PC-3 (cell line): ENCODE measurements at regions not wholly inside any gene's neighbourhood (a gene's known extent, or its start where the extent isn't known, plus 50 kb on each side); places are given as distances from the start of the nearest gene placed in this dataset.
A peak's percentile ranks its signal among the peaks of the same experiment; 100 is the strongest.

Experiments used
- ATAC-seq: fragments of 200-7000 bp; cut with Tn5 transposase; 2 replicates; pipeline ENCODE4 v1.9.1; 2020; ENCODE audit warnings: mild to moderate bottlenecking, moderate library complexity
- BruUV-seq: library from RNA; stranded (reverse); fragments of 400-500 nt; replicated peaks from 2 replicates; lab custom pipeline; 2021; lab: Mats Ljungman, UMichigan
- CTCF ChIA-PET: fragments of 300-600 bp; sonication (Branson Sonifier 250); formaldehyde crosslinking; loops from one replicate; lab custom pipeline; 2022; ENCODE audit warnings: antibody characterized with exemption; lab: Charles Lee
- POLR2A ChIA-PET: fragments of 300-600 bp; sonication (Branson Sonifier 250); formaldehyde crosslinking; loops from one replicate; lab custom pipeline; 2022; ENCODE audit warnings: antibody characterized with exemption; ENCODE audit not compliant: unreplicated experiment; lab: Charles Lee
- DNase-seq: peaks from one replicate; pipeline ENCODE4 v3.0.0-alpha.2; 2015
- H2AFZ ChIP-seq: fragments of 300-600 bp; sonication (generic); 2 replicates; pipeline ENCODE4 v1.6.0; 2016; ENCODE audit warnings: antibody characterized with exemption, low read length
- H3F3A ChIP-seq: fragments of 300-600 bp; sonication (generic); one replicate; pipeline ENCODE4 v1.6.0; 2017; ENCODE audit warnings: antibody characterized with exemption, low read length, control low read depth, mild to moderate bottlenecking; ENCODE audit not compliant: unreplicated experiment
- H3K27ac ChIP-seq: fragments of 300-600 bp; sonication (generic); 2 replicates; pipeline ENCODE4 v1.5.1; 2016; ENCODE audit warnings: mild to moderate bottlenecking, low read length
- H3K27me3 ChIP-seq: fragments of 300-600 bp; sonication (generic); 2 replicates; pipeline ENCODE4 v1.6.1; 2016; ENCODE audit warnings: low read length, mixed read lengths
- H3K36me3 ChIP-seq: fragments of 300-600 bp; sonication (generic); 2 replicates; pipeline ENCODE4 v1.6.1; 2016; ENCODE audit warnings: low read depth, mixed run types, low read length, mixed read lengths
- H3K4me1 ChIP-seq: fragments of 300-600 bp; sonication (generic); 2 replicates; pipeline ENCODE4 v1.5.1; 2016; ENCODE audit warnings: low read length; ENCODE audit not compliant: insufficient read depth
- H3K4me2 ChIP-seq: fragments of 300-600 bp; sonication (generic); 2 replicates; pipeline ENCODE4 v1.6.0; 2016; ENCODE audit warnings: low read length
- H3K4me3 ChIP-seq: fragments of 300-600 bp; sonication (generic); 2 replicates; pipeline ENCODE4 v1.5.1; 2016; ENCODE audit warnings: mild to moderate bottlenecking, low read length, mixed read lengths
- H3K79me2 ChIP-seq: fragments of 300-600 bp; sonication (generic); 2 replicates; pipeline ENCODE4 v1.6.1; 2017; ENCODE audit warnings: low read length, mixed read lengths
- H3K9ac ChIP-seq: fragments of 300-600 bp; sonication (generic); 2 replicates; pipeline ENCODE4 v1.6.0; 2016; ENCODE audit warnings: mild to moderate bottlenecking, low read length
- H3K9me2 ChIP-seq: fragments of 300-600 bp; sonication (generic); replicated peaks from 2 replicates; pipeline ENCODE4 v1.6.1; 2016; ENCODE audit warnings: mixed run types, low read length, mixed read lengths
- H3K9me3 ChIP-seq: fragments of 300-600 bp; sonication (generic); 2 replicates; pipeline ENCODE4 v1.6.1; 2016; ENCODE audit warnings: low read length, mixed read lengths
- H4K20me1 ChIP-seq: fragments of 300-600 bp; sonication (generic); 2 replicates; pipeline ENCODE4 v1.6.1; 2016; ENCODE audit warnings: low read length, mixed read lengths
- EZH2 ChIP-seq: fragments of 300-600 bp; sonication (generic); IDR thresholded peaks from one replicate; pipeline ENCODE4 v1.6.1; 2017; ENCODE audit warnings: antibody characterized with exemption, mild to moderate bottlenecking, low read length; ENCODE audit not compliant: unreplicated experiment
- EZH2phosphoT487 ChIP-seq: fragments of 300-600 bp; sonication (generic); IDR thresholded peaks from 2 replicates; pipeline ENCODE4 v1.6.1; 2018; ENCODE audit warnings: mild to moderate bottlenecking, antibody characterized with exemption, low read length, borderline replicate concordance
- intact Hi-C: fragments of 100-400 bp; cut with micrococcal nuclease; formaldehyde crosslinking; loops from 2 replicates; pipeline ENCODE4 v1.9.0; 2023
- TF ChIP-seq, protein P1 (sequence below): fragments of 300-600 bp; sonication (generic); conservative IDR thresholded peaks from 2 replicates; pipeline ENCODE4 v1.5.1; 2017; ENCODE audit warnings: antibody characterized with exemption, low read depth, mild to moderate bottlenecking, low read length

DNA sequence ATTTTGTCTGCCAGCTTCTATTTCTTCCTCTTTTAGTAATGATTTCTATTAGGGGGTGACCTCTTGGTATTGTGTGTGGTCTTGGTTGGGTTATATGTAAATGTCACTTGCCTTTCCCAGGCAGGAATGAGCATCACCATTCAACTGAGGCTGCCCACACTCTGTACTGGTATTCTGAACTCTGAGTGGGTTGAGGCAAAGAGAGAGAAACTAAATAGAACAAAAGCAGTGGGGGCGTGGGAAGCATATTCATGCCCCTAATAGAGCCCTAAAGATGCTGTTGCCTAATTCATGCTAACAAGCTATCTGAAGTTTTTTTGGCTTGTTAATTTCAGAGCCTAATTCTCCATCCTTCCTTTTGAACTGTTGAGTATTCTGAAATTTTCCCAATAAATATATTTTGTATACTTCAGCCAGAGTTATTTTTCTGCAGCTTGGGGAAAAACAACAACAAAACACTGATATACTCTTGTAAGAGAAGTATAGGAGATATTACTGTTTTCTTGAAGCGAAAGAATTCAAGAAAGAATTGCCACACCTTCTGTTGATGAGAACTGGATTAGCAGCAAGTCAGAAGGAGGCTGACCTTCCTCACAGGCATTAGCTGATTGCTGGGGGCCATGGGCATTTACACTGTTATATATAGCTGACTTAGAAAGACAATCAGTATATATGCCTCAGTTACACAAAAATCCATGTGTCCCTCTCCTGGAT is 315.8 kb upstream of the KLF12 start:
- no peaks in the 10 kb centered on the region for H4K20me1 ChIP-seq
- H3K4me2 ChIP-seq = no peak overlapping the region
- H3K4me1 ChIP-seq = peaks cover 38% of the 10 kb centered on the region
- no peak overlapping the region for H3K27ac ChIP-seq
- TF ChIP-seq, protein P1, sequence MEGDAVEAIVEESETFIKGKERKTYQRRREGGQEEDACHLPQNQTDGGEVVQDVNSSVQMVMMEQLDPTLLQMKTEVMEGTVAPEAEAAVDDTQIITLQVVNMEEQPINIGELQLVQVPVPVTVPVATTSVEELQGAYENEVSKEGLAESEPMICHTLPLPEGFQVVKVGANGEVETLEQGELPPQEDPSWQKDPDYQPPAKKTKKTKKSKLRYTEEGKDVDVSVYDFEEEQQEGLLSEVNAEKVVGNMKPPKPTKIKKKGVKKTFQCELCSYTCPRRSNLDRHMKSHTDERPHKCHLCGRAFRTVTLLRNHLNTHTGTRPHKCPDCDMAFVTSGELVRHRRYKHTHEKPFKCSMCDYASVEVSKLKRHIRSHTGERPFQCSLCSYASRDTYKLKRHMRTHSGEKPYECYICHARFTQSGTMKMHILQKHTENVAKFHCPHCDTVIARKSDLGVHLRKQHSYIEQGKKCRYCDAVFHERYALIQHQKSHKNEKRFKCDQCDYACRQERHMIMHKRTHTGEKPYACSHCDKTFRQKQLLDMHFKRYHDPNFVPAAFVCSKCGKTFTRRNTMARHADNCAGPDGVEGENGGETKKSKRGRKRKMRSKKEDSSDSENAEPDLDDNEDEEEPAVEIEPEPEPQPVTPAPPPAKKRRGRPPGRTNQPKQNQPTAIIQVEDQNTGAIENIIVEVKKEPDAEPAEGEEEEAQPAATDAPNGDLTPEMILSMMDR = no peak
- TF ChIP-seq EZH2phosphoT487 = no peak
- no peak for TF ChIP-seq EZH2
- intact Hi-C loops = loop anchor here (5.0 to 10.0 kb wide), 2 partner anchors 313 to 765 kb away; no protein-coding TSS in a partner anchor
- BruUV-seq = no TSS peak
- no peak for DNase-seq
- H3K4me3 ChIP-seq = no peak overlapping the region
- H2AFZ ChIP-seq = no peak overlapping the region
- peaks cover 7% of the 10 kb centered on the region for H3F3A ChIP-seq
- no peaks in the 10 kb centered on the region for H3K27me3 ChIP-seq
- CTCF ChIA-PET = no interaction called here
- no peaks in the 10 kb centered on the region for H3K36me3 ChIP-seq
- POLR2A ChIA-PET = no interaction called here
- no peak for ATAC-seq
- no peaks in the 10 kb centered on the region for H3K9me2 ChIP-seq
- H3K9me3 ChIP-seq = no peaks in the 10 kb centered on the region
- H3K9ac ChIP-seq = no peak overlapping the region
- H3K79me2 ChIP-seq = no peaks in the 10 kb centered on the region

DNA sequence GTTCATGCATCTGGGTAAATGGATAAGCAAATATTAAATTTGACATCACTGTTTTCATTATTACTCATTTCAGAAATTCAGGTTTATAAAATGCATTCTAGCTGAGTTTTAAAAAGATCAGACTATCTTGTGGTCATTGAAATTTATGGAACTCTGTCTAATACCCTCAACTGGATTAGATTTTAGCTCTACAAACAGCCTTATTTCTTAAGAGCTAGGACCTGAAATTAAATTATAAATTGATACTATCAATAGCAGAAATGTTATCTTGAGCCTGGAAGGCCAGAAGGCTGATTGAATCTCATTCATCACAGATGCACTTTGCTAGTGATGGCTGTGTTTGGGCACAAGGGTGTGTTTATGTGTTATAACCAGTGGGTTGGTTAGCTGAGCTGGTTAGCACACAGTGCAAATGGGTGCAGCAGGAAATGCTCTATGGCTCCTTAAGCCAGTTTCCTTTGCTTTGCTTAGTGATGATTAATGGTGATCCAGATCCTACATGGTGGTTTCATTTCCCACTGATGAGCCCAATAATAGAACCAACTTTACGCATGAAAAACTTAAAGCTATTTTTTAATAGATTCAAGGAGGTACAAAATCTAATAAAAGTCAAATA is 310.8 kb upstream of the KLF12 start:
- Histone ChIP-seq H3K4me2 (peak overlapping the region; percentile 79), H3F3A (peaks cover 12% of the 10 kb centered on the region), H3K4me3 (peak overlapping the region; percentile 49; the same call in 1 of the 2 replicates), H4K20me1 (no peaks in the 10 kb centered on the region), H3K27ac (peak overlapping the region; percentile 99), H3K36me3 (peaks cover 7% of the 10 kb centered on the region; the same call in 1 of the 2 replicates), H3K9me2 (no peaks in the 10 kb centered on the region), H3K9me3 (peaks cover 7% of the 10 kb centered on the region; the same call in 1 of the 2 replicates), H3K27me3 (no peaks in the 10 kb centered on the region), H3K9ac (peak overlapping the region; percentile 83), H3K4me1 (peaks cover 40% of the 10 kb centered on the region), H2AFZ (peak overlapping the region; percentile 52), H3K79me2 (no peaks in the 10 kb centered on the region)
- ChIA-PET POLR2A (interaction anchor here (0.7 kb wide), 2 partner anchors 10 to 36 kb away, joined by 4 to 7 read pairs; no protein-coding TSS in a partner anchor), CTCF (no interaction called here)
- TF ChIP-seq, protein P1 = no peak
- no peak for TF ChIP-seq EZH2
- no peak for TF ChIP-seq EZH2phosphoT487
- DNase-seq (peak; percentile 86), ATAC-seq (peak; percentile 82)
- intact Hi-C loops = loop anchor here (1.0 to 10.0 kb wide), 4 partner anchors 308 to 770 kb away; no protein-coding TSS in a partner anchor
- no TSS peak for BruUV-seq
